GM18861 (cell line): ENCODE measurements at regions not wholly inside any gene's neighbourhood (a gene's known extent, or its start where the extent isn't known, plus 50 kb on each side); places are given as distances from the start of the nearest gene placed in this dataset.

Experiments
- ATAC-seq: cut with Tn5 transposase; IDR thresholded peaks from one replicate; pipeline ENCODE4 v1.9.1; 2021; ENCODE audit not compliant: unreplicated experiment

DNA sequence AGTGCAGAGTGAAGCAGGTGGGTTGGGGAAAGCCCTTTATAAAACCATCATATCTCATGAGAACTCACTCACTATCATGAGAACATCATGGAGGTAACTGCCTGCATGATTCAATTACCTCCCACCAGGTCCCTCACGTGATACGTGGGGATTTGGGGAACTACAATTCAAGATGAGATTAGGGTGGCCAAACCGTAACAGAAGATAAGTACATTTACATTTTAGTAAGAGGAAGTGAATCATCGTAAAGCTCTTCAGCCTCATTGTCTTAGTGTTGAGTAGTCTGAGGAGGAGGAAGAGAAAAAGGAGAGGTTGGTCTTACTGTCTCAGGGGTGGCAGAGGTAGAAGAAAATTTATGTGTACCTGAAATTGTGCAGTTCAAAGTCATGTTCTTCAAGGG lies 1053.4 kb upstream of the ADGRL4 start:
- ATAC-seq, result no peak

DNA sequence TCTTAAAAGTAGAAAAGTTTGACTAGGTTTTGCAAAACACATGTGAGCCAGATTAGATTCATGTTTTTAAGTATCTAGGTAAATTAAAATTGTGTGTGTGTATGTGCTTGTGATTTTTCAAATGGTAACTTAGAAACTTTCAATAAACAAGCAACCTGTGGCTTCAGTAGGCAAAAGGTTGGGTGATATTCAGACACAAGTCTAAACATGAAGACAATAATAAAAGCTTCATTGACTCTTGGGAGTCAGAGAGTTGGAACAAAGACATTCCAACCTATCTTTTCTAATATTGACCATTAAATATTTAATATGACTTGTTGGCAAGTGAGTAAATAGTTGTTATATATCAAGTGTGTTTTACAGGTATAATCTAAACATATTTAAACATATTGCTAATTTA lies 1049.6 kb upstream of the ADGRL4 start:
- ATAC-seq, result no peak

DNA sequence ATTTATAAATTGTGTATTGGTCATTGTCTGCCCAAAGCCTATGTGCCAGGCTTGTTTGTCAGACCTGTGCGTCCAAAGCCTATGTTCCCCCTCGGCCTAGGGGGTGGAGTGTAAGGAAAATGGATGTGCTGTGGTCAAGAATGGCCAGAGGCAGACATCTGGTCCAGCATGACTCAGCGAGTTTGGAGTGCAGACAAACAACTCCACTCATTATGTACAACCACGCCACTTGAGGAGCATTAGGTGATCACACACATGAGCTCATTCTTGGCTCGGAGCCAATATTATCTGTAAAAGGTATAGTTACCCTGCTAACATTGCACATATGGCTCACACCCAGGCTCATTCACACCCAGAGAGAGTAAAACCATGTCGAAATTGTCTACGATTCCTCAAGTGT lies 1047.6 kb upstream of the ADGRL4 start:
- no peak for ATAC-seq

DNA sequence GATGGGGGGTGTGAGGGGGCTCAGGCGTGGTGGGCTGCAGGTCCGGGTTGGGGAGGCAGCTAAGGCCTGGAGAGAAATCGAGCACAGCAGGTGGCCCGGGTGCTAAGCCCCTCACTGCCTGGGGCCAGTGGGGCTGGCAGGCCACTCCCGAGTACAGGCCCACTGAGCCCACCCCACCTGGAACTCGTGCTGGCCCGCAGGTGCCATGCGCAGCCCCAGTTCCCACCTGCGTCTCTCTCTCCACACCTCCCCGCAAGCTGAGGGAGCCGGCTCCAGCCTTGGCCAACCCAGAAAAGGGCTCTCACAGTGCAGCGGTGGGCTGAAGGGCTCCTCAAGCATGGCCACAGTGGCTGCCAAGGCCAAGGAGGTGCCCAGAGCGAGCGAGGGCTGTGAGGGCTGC lies 1047.1 kb upstream of the ADGRL4 start:
- ATAC-seq, result no peak

DNA sequence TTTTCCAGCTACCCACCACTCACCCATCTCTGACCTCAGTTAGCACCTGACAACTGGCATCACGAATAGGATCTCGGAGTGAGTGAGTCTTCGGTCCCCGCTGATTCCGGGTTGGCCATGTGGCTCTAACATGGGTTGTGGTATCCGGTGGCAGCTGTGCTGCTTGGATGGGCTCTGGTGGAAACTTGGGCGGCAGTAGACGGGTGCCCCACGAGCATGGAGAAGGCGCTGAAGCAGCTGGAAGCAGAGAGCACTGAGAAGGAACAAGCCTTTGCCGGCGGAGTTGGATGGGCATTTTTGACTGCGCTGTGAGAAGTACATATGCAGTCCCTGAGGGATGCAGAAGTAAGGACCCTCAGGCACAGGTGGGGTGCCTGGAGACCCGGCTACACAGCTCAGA lies 1044.0 kb upstream of the ADGRL4 start:
- no peak for ATAC-seq

DNA sequence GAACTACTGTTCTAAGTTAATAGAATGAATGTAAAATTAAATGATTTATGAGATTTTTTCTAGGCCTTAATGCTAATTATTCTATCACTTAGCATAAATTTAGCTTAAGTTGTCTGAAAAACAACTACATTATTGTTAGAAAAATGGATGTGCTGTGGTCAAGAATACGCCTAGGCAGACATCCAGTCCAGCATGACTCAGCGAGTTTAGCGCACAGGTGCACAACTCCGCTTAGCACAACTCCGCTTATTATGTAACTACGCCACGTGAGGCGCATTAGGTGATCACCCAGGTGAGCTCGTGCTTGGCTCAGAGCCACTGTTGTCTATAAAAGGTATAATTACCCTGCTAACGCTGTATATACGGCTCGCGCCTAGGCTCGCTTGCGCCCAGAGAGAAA lies 1043.6 kb upstream of the ADGRL4 start:
- ATAC-seq, result no peak

DNA sequence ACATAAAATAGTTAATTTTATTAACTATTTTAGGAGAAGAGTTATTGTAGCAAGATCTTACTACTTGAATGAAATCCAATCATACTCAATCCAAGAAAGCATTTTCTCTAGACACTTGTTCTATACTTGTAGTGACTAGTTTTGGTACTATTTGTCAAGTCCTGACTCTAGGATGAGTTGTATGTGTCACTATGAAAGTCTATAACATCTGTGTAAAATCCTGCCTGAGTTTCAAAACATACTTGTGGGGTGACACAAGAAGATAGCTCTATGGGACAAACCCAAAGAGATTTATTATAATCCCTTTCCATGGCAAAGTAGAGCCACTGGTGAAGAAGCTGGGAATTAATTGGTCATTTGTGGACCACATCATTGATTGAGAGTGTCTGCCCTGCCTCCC lies 1042.2 kb upstream of the ADGRL4 start:
- ATAC-seq, result no peak

DNA sequence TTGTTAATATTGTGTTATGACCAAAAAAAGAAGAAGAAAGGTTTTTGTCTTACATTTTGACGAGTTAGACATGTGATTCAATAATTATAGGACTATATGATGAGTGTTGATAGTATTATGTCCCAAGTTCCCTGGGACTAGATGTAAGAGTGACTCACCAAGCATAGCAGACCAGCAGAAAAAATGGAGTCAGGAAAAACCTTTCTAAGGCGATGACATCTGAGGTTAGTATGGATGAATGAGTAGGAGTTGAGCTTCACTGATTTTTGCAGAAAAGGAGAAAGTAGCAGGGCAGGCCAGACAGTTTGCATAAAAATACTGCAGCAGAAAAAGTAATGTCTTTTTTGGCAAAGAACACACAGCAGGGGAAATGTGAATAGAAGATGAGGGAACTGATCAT lies 1041.3 kb upstream of the ADGRL4 start:
- ATAC-seq, result no peak

DNA sequence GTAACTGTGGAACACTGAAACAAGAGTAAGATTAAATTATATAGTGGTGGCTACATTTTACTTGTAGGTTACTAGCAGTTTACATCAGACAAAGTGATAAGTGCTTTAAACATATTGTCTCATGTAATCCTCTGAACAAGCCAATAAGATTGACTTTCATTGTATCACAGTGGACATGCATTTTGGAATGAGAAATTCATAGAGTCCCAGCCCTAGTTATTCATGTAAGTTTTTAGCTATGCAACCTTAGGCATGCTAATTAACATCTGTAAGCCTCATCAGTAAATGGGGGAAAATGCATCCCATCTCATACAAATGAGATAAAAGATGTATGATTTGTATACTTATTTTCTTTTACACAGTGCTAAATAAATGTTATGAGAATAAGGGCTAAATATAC lies 1038.1 kb upstream of the ADGRL4 start:
- ATAC-seq, result no peak

DNA sequence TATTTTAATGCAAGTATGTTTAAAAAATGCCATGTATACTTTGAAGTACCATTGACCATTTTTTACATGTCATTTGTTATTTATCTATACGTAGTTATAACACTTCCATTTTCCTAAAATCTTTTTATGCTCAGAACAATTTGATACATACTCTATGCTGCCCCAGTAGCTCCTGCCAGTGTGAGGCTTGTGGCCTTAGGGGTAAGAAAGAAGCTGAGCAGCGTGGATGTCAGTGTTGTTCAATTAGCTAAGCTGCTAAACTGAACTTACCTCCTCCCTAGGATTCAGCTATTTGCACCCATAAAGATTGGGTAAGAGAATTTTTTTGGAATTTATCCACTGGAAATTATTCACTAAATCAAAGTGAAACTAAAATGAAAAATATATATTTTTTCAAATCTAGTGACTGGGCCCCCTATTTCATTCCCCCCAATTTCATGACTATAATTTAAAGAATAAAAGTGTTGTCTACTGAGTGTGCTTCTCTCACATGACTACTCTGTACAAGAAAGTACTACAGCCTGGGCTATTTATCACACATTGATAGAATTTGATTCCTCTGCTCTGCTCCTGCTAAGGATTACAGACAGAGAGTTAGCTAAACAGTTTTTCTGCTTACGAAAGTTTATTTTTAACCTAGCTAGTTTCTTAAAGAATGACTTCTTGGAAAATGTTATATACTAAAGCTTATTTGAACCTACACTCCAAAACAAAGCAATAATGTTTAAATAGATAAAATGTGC lies 1030.3 kb upstream of the ADGRL4 start:
- no peak for ATAC-seq

DNA sequence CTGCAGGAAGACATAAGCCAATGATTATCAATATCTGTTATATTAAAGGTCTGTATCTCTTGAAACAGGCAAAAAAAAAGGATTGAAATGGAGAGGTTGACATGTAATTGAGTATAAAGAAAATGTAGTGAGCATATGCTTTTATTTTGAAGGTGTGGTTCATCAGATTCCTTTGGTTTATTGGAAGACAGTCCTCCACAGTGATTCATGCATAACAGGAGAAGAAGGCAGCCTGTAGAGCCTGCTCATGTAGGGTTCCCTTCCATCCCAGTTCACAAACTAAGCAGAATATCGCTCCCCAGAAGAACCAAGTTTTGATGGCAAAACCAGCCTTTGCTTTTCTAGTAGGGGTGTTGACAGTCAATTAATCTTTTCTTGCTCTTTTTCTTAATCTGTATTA lies 1016.8 kb upstream of the ADGRL4 start:
- no peak for ATAC-seq

DNA sequence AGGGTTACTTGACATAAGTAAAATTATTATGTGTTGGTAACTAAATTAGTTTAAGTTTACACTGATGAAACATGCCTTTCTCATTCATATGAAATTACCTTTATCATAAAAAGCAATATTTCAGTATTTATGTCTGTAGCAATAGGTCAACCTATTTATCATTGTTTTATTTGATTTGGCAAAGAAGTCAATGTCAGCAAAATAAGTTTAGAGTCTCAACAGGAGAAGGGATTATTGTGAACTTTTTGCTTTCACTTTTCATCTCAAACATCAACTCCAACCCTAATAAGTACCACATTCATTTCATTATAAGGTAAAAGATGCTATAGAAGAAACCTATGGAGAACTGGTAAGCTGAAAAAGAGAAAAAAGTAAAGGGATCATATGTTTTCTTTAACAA lies 1015.4 kb upstream of the ADGRL4 start:
- no peak for ATAC-seq

DNA sequence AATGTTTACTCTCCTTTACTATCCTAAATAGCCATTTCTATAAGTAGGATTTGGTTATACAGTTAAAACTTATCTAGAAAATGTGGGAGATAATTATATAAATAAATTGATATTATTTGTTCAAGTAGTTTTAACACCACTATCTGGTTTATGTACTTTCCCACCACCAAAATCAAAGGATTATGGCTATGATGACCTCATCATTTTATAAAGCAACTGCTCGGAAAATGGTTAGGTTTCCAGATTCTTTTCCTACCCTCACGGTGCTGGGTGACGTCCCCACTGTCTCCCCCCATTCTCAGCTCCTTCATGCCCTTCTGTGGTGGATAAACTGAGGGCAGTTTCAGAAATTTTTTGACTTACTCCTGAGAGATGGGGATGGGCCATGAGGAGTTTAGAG lies 1011.8 kb upstream of the ADGRL4 start:
- no peak for ATAC-seq

DNA sequence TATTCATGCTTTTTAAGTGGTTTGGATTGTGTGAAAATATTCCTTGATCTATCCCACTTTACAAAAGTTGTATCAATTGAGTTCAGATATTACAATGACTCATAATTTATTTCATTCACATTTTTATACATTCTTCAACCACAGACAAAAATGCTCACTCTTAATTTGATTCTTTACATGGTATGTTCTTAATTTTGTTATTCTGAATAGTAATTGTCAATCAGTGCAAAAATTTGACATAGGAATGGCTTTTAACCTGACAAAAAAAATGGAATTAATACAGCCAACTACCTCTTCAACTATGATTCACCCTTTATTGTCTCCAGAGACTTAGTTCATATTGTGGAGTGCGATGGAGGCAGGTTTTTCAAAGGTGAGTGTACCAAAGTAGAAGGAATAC lies 1002.4 kb upstream of the ADGRL4 start:
- ATAC-seq, result no peak

DNA sequence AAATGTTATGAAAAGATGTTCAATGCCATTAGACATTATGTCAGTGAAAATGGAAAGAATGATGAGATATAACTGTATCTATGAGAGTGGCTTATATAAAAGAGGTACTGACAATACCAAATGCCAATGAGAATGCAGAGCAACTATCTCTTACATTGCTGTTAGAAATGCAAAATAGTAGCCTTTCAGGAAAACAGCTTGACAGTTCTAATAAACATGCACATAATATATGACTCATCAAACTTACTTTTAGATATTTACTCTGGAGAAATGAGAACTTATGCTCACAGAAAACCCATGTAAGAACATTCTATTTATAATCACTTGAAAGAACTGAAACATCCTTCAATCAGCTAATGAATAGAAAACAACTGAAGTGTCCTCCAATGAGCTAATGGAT lies 996.7 kb upstream of the ADGRL4 start:
- ATAC-seq, result no peak

DNA sequence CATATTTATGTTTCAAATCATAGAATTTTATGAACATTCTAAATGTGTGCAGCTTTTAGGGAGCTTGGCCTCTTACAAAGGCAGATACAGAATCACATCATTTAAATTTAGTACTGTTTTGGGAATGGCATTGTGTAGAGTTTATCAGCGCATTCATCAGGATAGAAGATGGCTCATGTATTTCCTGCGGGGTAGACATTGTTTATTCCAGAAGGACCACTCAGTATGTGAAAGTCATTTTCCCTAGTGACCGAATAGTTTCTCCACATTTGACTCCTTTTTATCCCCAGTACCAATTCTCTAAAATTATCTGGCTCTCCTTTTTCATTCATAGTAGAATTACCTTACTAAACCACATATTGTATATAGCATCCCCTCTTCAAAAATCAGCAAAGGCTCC lies 981.9 kb upstream of the ADGRL4 start:
- no peak for ATAC-seq

DNA sequence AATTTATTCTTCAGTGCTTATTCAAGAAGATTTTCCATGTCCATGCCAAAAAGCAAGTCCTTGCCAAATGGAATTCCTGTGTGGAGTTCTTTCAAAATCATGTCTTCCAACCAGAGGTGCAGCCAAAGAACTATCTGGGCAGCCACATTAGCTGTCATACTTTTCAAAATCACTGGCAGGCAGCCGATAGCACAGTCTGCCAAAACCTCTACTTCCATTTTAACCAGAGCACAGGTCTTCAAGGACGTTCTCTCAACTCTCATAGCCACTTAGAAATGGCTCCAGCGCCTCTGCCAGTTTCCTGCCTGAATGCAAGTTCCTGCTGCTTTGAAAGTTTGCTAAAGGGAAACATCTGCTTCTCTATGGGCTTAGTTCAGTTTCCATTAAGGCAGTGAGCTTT lies 975.7 kb upstream of the ADGRL4 start:
- ATAC-seq, result no peak

DNA sequence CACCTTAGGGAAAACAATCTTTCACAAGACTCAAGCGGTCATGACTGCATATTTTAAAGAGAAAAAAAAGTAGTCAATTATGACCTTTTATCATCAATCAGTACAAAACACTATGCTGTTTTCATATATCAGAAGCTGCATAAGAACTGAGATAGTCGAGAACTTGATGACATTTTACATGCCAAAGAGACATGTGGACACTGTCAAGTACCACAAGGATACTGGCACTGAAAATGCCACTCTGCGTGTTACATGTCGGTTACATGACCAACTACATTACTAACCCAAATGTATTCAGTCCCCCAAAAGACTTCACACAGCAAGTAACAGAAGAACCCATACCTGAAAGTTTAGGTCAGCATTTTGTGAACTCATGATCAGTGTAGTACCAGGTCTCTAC lies 975.0 kb upstream of the ADGRL4 start:
- ATAC-seq, result no peak

DNA sequence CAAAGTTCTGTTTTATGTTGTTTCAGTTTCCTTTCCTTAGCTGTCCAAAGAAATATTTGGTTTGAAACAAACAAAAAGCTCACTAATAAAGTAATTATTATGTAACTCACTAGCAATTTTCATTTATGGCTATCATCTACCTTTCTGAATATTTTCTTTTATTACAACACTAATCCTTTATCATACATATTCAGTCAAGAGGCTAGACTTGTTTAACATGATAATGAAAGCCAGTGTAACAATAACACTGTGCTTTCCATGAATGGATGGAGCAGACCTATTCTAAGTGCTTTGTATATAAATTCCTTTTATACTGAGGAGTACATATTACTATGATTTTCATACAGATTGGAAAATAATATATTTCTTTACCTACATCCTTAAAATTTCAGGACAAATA lies 972.8 kb upstream of the ADGRL4 start:
- ATAC-seq, result no peak

DNA sequence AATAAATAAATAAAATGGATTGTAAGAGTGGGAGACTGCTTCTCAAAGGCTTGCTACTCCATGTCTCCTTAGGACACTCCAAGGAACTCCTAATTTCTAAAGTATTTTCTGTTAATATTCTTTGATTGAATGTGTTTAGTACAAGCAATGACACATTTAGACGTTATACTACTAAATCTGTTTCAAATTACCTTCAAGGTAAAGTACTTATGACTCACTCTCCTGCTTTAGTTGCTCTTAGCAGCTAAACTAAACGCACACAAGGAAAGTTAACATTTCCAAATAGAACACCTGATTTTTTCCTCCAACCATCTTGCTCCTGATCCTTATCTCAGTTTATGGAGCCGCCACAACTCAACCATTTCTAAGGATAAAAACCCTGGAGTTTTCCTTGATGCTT lies 969.8 kb upstream of the ADGRL4 start:
- no peak for ATAC-seq

DNA sequence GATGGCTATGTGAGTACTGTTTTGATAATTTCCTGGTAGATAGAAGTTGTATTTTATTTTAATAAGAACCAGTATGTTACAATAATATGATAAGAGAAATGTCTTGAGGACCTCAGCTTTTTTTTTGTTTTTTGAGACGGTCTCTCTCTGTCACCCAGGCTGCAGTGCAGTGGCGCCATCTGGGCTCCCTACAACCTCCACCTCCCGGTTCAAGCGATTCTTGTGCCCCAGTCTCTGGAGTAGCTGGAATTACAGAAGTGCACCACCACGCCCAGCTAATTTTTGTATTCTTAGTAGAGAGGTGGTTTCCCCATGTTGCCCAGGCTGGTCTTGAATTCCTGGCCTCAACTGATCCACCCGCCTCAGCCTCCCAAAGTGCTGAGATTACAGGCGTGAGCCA lies 968.1 kb upstream of the ADGRL4 start:
- no peak for ATAC-seq

DNA sequence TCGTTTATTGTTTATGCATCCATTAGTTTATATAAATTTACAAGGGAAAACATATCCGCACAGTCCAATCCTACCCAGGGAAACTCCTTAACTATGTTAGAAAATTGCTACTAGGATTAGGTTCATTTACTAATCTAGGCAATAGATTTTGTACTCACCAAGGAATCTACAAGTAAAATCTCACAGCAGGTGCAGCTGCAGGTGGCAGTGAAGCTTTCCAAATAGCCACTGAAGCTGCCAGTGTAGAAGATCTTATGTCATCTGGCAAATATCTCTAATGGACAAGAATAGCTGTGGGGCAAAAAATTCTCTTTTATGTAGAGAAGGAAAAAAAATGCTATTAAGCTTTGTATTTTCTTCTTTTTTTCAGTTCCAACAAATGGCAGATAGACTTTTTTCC lies 963.4 kb upstream of the ADGRL4 start:
- ATAC-seq, result no peak

DNA sequence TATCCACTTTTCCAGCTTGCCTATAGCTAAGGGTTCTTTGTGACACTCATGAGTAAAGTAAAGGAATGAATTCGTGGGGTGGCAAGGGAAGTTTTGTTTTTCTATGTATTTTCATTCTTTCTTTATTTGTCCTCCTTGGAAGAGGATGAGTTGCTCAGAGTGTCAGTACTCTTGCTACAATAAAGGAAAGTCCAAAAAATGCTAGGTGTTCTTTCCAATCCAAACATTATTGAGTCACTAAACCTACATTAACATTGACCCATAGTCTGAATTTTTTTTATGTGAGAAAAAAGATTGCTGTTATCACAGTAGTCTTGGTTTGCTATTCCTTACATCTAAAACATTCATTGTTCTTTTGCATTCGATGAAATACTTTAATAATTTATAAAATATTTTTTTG lies 959.9 kb upstream of the ADGRL4 start:
- no peak for ATAC-seq

DNA sequence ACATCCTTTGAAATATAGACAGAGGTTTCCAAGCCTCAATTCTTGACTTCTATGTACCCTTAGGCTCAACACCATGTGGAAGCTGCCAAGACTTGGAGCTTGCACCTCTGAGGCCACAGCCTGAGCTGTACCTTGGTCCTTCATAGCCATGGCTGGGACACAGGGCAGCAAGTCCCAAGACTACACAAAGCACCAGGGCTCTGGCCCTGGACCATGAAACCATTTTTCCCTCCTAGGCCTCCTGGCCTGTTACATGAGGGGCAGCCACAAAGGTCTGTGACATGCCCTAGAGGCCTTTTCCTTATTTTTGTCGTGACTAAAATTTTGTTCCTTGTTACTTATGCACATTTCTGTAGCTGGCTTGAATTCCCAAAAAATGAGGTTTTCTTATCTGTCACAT lies 953.1 kb upstream of the ADGRL4 start:
- ATAC-seq, result no peak
